Adrenal gland (tissue), 5 donors: ENCODE measurements at regions not wholly inside any gene's neighbourhood (a gene's known extent, or its start where the extent isn't known, plus 50 kb on each side); places are given as distances from the start of the nearest gene placed in this dataset.

ENCODE experiments used
- CTCF ChIP-seq, 6 experiments: fragments of 450-650 bp in 4 of 6; fragments of 200-600 bp in 2 of 6; sonication (generic) in 1 of 6; IDR thresholded peaks; 1 replicate in 5 of 6; 2 replicates in 1 of 6; pipeline versions ENCODE4 v1.5.1 to v1.8.0; 2016 to 2021; ENCODE audit warnings: antibody characterized with exemption in 6 of 6, mild to moderate bottlenecking in 2 of 6, moderate library complexity in 1 of 6
- POLR2A ChIP-seq, 2 donors: fragments of 450-650 bp; IDR thresholded peaks; one replicate each; pipeline ENCODE4 v1.6.1; 2017; ENCODE audit warnings: antibody characterized with exemption in 2 of 2, mild to moderate bottlenecking in 2 of 2, moderate library complexity in 1 of 2
- donor health status: DM: no; HTN: no; CAD: no.

- TF ChIP-seq CTCF (IDR thresholded peaks at IDR 0.05) (no peak), POLR2A (IDR thresholded peaks at IDR 0.05) (no peak)
These were observed 1556.8 kb upstream of the MIR17HG start for GRCh38 chr13:89790696-89791095.
